PC-9 (cell line): ENCODE measurements at regions not wholly inside any gene's neighbourhood (a gene's known extent, or its start where the extent isn't known, plus 50 kb on each side); places are given as distances from the start of the nearest gene placed in this dataset.

Experiments used
- EZH2 ChIP-seq: fragments of 200-600 bp; sonication (generic); IDR thresholded peaks from 2 replicates; pipeline ENCODE4 v1.8.0; 2017; ENCODE audit warnings: antibody characterized with exemption, low read depth
- TF ChIP-seq, protein P1 (sequence below): fragments of 200-600 bp; sonication (generic); conservative IDR thresholded peaks from 2 replicates; pipeline ENCODE4 v1.6.1; 2017; ENCODE audit warnings: mixed run types, antibody characterized with exemption, mild to moderate bottlenecking, moderate library complexity

DNA sequence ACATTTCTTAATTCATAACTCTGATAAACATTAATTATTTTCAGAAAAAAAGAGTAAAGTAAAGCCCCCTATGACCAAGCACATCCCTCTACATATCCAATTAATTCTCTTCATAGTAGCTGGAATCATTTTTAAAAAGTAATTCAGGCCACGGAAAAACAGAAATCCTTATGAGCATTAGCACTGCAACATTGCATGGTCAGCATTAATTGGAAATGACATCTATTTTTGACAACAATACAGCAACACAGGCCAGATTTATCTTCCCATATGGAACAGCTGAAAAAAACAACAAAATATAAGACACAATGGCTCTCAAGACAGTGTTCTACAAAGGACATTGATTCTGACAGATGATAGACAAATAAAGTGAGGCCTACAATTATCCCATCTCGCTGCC, 236.6 kb downstream of the TMA16 start:
- TF ChIP-seq, protein P1, sequence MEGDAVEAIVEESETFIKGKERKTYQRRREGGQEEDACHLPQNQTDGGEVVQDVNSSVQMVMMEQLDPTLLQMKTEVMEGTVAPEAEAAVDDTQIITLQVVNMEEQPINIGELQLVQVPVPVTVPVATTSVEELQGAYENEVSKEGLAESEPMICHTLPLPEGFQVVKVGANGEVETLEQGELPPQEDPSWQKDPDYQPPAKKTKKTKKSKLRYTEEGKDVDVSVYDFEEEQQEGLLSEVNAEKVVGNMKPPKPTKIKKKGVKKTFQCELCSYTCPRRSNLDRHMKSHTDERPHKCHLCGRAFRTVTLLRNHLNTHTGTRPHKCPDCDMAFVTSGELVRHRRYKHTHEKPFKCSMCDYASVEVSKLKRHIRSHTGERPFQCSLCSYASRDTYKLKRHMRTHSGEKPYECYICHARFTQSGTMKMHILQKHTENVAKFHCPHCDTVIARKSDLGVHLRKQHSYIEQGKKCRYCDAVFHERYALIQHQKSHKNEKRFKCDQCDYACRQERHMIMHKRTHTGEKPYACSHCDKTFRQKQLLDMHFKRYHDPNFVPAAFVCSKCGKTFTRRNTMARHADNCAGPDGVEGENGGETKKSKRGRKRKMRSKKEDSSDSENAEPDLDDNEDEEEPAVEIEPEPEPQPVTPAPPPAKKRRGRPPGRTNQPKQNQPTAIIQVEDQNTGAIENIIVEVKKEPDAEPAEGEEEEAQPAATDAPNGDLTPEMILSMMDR: no peak
- TF ChIP-seq EZH2: no peak
